Naive thymus-derived CD8-positive, alpha-beta T cell (primary cell): ENCODE measurements at regions not wholly inside any gene's neighbourhood (a gene's known extent, or its start where the extent isn't known, plus 50 kb on each side); places are given as distances from the start of the nearest gene placed in this dataset. TPM values are rescaled to one million over a fixed set of nuclear protein-coding genes. Genes with fewer than 3 reads are reported as not detected.
"Not testable (repeated sequence)": the region's sequence is repeated elsewhere in the genome, so short reads cannot be mapped to it uniquely, and the experiment has no call there.

Experiments used
- ATAC-seq, 2 donors: fragments of 150-1000 bp; cut with Tn5 transposase in 1 of 2; sonication (Bioruptor Pico), chemical (Tn5 transposase) in 1 of 2; 1 replicate in 1 of 2; 2 replicates in 1 of 2; pipeline ENCODE4 v1.10.0; 2021; ENCODE audit warnings: mild to moderate bottlenecking in 2 of 2, moderate library complexity in 2 of 2
- POLR2A ChIA-PET: fragments of 350-600 bp; sonication (Branson Sonifier 250); formaldehyde crosslinking; loops from one replicate; lab custom pipeline; 2021; ENCODE audit warnings: antibody characterized with exemption; lab: Charles Lee
- DNase-seq, 10 donors: peaks; one replicate each; pipeline versions ENCODE4 v3.0.0 to v3.0.0-alpha.2; 2020 to 2022
- H3K27ac Mint-ChIP-seq, 10 donors: one replicate each; pipeline ENCODE4 v1.8.0; 2020 to 2022; ENCODE audit warnings: mild to moderate bottlenecking in 10 of 10, mixed read lengths in 10 of 10, moderate library complexity in 4 of 10, inconsistent platforms in 1 of 10
- H3K27me3 Mint-ChIP-seq, 5 donors: one replicate each; pipeline ENCODE4 v1.8.0; 2021 to 2022; ENCODE audit warnings: mixed read lengths in 5 of 5
- H3K36me3 Mint-ChIP-seq, 3 donors: one replicate each; pipeline ENCODE4 v1.8.0; 2020 to 2022; ENCODE audit warnings: mixed read lengths in 3 of 3, mild to moderate bottlenecking in 2 of 3, inconsistent platforms in 1 of 3
- H3K4me1 Mint-ChIP-seq, 4 donors: one replicate each; pipeline ENCODE4 v1.8.0; 2021 to 2022; ENCODE audit warnings: mixed read lengths in 4 of 4
- H3K4me3 Mint-ChIP-seq, 10 donors: one replicate each; pipeline ENCODE4 v1.8.0; 2020 to 2022; ENCODE audit warnings: mild to moderate bottlenecking in 10 of 10, mixed read lengths in 10 of 10, moderate library complexity in 6 of 10, inconsistent platforms in 1 of 10
- H3K9me3 Mint-ChIP-seq, 9 donors: one replicate each; pipeline ENCODE4 v1.8.0; 2020 to 2022; ENCODE audit warnings: mixed read lengths in 9 of 9, mild to moderate bottlenecking in 3 of 9, inconsistent platforms in 1 of 9, moderate library complexity in 1 of 9
- microRNA-seq: library from miRNA; unstranded; fragments of <30 nt; microRNA quantifications from one replicate; pipeline ENCODE4 v1.2.0, GENCODE V29; 2022; ENCODE audit warnings: borderline microRNAs expressed

- H3K27me3 Mint-ChIP-seq, H3K4me1 Mint-ChIP-seq, H3K9me3 Mint-ChIP-seq, ATAC-seq, H3K36me3 Mint-ChIP-seq, H3K27ac Mint-ChIP-seq, POLR2A ChIA-PET: not testable (repeated sequence)
- DNase-seq: peak in 1 of 10 donors; percentile 17
- H3K4me3 Mint-ChIP-seq: peak overlapping the region in 5 of 10 donors; percentile 48 to 72 (median 63)
Measured at GRCh38 chr15:101961263-101961662, 149.3 kb downstream of the OR4F15 start.

GRCh38 chr15:101961765-101962164, 149.8 kb downstream of the OR4F15 start:
- ATAC-seq, H3K27ac Mint-ChIP-seq, DNase-seq, H3K36me3 Mint-ChIP-seq, H3K9me3 Mint-ChIP-seq, POLR2A ChIA-PET, H3K27me3 Mint-ChIP-seq, H3K4me1 Mint-ChIP-seq: not testable (repeated sequence)
- peak overlapping the region in 2 of 10 donors; percentile 6 to 36 for H3K4me3 Mint-ChIP-seq

- H3K9me3 Mint-ChIP-seq, H3K27me3 Mint-ChIP-seq, H3K36me3 Mint-ChIP-seq, H3K4me1 Mint-ChIP-seq, ATAC-seq, H3K4me3 Mint-ChIP-seq, H3K27ac Mint-ChIP-seq, POLR2A ChIA-PET, DNase-seq: not testable (repeated sequence)
Measured at GRCh38 chr15:101963687-101964086, 151.7 kb downstream of the OR4F15 start.

GRCh38 chr15:101965353-101965752, 153.4 kb downstream of the OR4F15 start:
- ATAC-seq, H3K27ac Mint-ChIP-seq, POLR2A ChIA-PET, H3K4me3 Mint-ChIP-seq, H3K36me3 Mint-ChIP-seq, H3K9me3 Mint-ChIP-seq, H3K27me3 Mint-ChIP-seq, H3K4me1 Mint-ChIP-seq: not testable (repeated sequence)
- DNase-seq: peak in 1 of 10 donors; percentile 21

GRCh38 chr15:101965860-101966259, 153.9 kb downstream of the OR4F15 start:
- POLR2A ChIA-PET, H3K9me3 Mint-ChIP-seq, H3K27me3 Mint-ChIP-seq, H3K36me3 Mint-ChIP-seq, H3K4me1 Mint-ChIP-seq, ATAC-seq, H3K4me3 Mint-ChIP-seq: not testable (repeated sequence)
- peak overlapping the region in 2 of 10 donors; percentile 58 to 65 for H3K27ac Mint-ChIP-seq
- DNase-seq: peak in 2 of 10 donors; percentile 0 to 52

- DNase-seq: peak in 1 of 10 donors; percentile 36
- H3K4me1 Mint-ChIP-seq, POLR2A ChIA-PET, H3K36me3 Mint-ChIP-seq, H3K4me3 Mint-ChIP-seq, ATAC-seq, H3K27me3 Mint-ChIP-seq, H3K27ac Mint-ChIP-seq, H3K9me3 Mint-ChIP-seq: not testable (repeated sequence)
Measured at GRCh38 chr15:101967364-101967763, 155.4 kb downstream of the OR4F15 start.

- H3K9me3 Mint-ChIP-seq, H3K36me3 Mint-ChIP-seq, H3K4me1 Mint-ChIP-seq, POLR2A ChIA-PET, H3K27me3 Mint-ChIP-seq, ATAC-seq, H3K27ac Mint-ChIP-seq, H3K4me3 Mint-ChIP-seq: not testable (repeated sequence)
- DNase-seq: peak in 1 of 10 donors; percentile 38
Measured at GRCh38 chr15:101970605-101971004, 158.6 kb downstream of the OR4F15 start.

- H3K4me3 Mint-ChIP-seq, H3K27ac Mint-ChIP-seq, H3K36me3 Mint-ChIP-seq, ATAC-seq, H3K27me3 Mint-ChIP-seq, H3K4me1 Mint-ChIP-seq, POLR2A ChIA-PET, H3K9me3 Mint-ChIP-seq, DNase-seq: not testable (repeated sequence)
Measured at GRCh38 chr15:101977281-101977680, 165.3 kb downstream of the OR4F15 start.

- POLR2A ChIA-PET, H3K4me1 Mint-ChIP-seq, H3K4me3 Mint-ChIP-seq, H3K9me3 Mint-ChIP-seq, H3K36me3 Mint-ChIP-seq, H3K27ac Mint-ChIP-seq, H3K27me3 Mint-ChIP-seq: not testable (repeated sequence)
- DNase-seq (peak in 5 of 10 donors; percentile 9 to 22 (median 17)), ATAC-seq (peak; percentile 32 to 41)
Measured at GRCh38 chr15:101980206-101980910, 168.4 kb downstream of the OR4F15 start.

Small RNA genes lying in the stretch of these regions (microRNA-seq; reads per million reads assigned to microRNA genes)
- not detected for gene MIR1302-10
- not detected for gene MIR6859-3
